GM12892 (cell line): ENCODE measurements at regions not wholly inside any gene's neighbourhood (a gene's known extent, or its start where the extent isn't known, plus 50 kb on each side); places are given as distances from the start of the nearest gene placed in this dataset.

Source experiments
- POLR2A ChIP-seq: IDR thresholded peaks from 2 replicates; pipeline ENCODE4 v1.6.1; 2011; ENCODE audit warnings: low read depth, low read length, control low read depth
- POLR2AphosphoS5 ChIP-seq: IDR thresholded peaks from 2 replicates; pipeline ENCODE4 v1.6.1; 2011; ENCODE audit warnings: low read depth, low read length, control low read depth
- TAF1 ChIP-seq: IDR thresholded peaks from 2 replicates; pipeline ENCODE4 v1.6.1; 2011; ENCODE audit warnings: low read depth, mild to moderate bottlenecking, control low read depth, low read length, borderline replicate concordance

DNA sequence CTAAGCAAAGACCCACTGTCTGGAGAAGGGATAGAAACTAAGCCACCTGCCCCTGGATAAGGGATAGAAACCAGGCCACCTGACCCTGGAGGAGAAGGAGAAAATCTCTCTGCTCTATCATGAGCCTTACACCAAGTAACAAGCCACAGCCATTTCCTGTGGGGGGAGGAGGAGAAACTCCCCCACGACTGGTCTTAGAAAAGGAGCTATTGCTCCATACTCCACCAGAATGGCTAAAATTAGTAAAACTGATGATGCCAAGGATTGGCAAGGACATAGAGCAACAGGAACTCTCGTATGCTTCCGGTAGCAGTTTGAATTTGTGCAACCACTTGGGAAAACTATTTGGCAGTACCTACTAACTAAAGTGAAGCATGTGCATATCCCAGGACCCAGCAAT, 70.8 kb downstream of the ACTL7B start:
- TF ChIP-seq TAF1 (no peak), POLR2A (no peak), POLR2AphosphoS5 (no peak)
